Central memory CD8-positive, alpha-beta T cell (primary cell): ENCODE measurements at regions not wholly inside any gene's neighbourhood (a gene's known extent, or its start where the extent isn't known, plus 50 kb on each side); places are given as distances from the start of the nearest gene placed in this dataset.
"Not testable (repeated sequence)": the region's sequence is repeated elsewhere in the genome, so short reads cannot be mapped to it uniquely, and the experiment has no call there.

ENCODE experiments used
- ATAC-seq: fragments of 150-1000 bp; cut with Tn5 transposase; replicated peaks from 2 replicates; pipeline ENCODE4 v1.10.0; 2022; ENCODE audit warnings: mild to moderate bottlenecking, moderate FRiP score, moderate number of reproducible peaks; ENCODE audit not compliant: poor library complexity, severe bottlenecking; ENCODE audit errors: extremely low read depth
- DNase-seq, 2 donors: peaks; one replicate each; pipeline ENCODE4 v3.0.0; 2021; ENCODE audit warnings: low spot score in 2 of 2
- H3K27ac Mint-ChIP-seq: one replicate; pipeline ENCODE4 v1.8.0; 2022; ENCODE audit warnings: low read depth, mild to moderate bottlenecking, moderate library complexity, mixed read lengths
- H3K27me3 Mint-ChIP-seq: one replicate; pipeline ENCODE4 v1.8.0; 2022; ENCODE audit warnings: mixed read lengths
- H3K36me3 Mint-ChIP-seq: one replicate; pipeline ENCODE4 v1.8.0; 2022; ENCODE audit warnings: mild to moderate bottlenecking, moderate library complexity, mixed read lengths; ENCODE audit not compliant: insufficient read depth
- H3K4me1 Mint-ChIP-seq: one replicate; pipeline ENCODE4 v1.8.0; 2022; ENCODE audit warnings: mixed read lengths
- H3K4me3 Mint-ChIP-seq: one replicate; pipeline ENCODE4 v1.8.0; 2022; ENCODE audit warnings: mild to moderate bottlenecking, moderate library complexity, mixed read lengths
- H3K9me3 Mint-ChIP-seq: one replicate; pipeline ENCODE4 v1.8.0; 2022; ENCODE audit warnings: mixed read lengths

DNA sequence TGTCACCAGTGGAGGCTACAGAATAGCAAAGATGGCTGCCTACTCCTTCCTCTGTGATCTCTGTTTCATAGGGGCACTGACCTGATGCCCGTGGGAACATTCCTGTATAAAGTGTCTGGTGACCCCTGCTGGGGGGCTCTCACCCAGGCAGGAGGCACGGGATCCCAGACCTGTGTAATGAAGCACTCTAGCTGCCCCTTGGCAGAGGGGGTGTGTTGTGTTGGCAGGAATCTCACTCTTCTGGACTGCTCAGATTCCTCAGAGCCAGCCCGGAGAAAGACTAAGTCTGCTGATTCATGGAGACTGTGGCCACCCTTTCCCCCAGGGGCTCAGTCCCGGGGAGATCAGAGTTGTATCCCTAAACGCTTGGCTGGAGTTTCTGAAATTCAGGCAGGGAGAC lies 648.3 kb downstream of the SPRY1 start:
- Mint-ChIP-seq H3K27me3 (no peaks in the 10 kb centered on the region), H3K9me3 (peaks cover 24% of the 10 kb centered on the region), H3K4me3 (no peak overlapping the region), H3K36me3 (no peaks in the 10 kb centered on the region), H3K4me1 (no peaks in the 10 kb centered on the region), H3K27ac (no peak overlapping the region)
- DNase-seq: no peak
- ATAC-seq: no peak

- Mint-ChIP-seq H3K4me3 (no peak overlapping the region), H3K9me3 (peaks cover 23% of the 10 kb centered on the region)
- no peak for ATAC-seq
Observed at GRCh38 chr4:124046190-124046589, 649.6 kb downstream of the SPRY1 start.

GRCh38 chr4:124053872-124054538 lies 657.4 kb downstream of the SPRY1 start:
- peaks cover 20% of the 10 kb centered on the region for H3K9me3 Mint-ChIP-seq
- no peak overlapping the region for H3K27ac Mint-ChIP-seq
- DNase-seq: no peak
- no peaks in the 10 kb centered on the region for H3K4me1 Mint-ChIP-seq
- no peaks in the 10 kb centered on the region for H3K27me3 Mint-ChIP-seq
- H3K36me3 Mint-ChIP-seq: no peaks in the 10 kb centered on the region
- no peak for ATAC-seq
- H3K4me3 Mint-ChIP-seq: no peak overlapping the region

More at GRCh38 chr4:124046190-124046589, 649.6 kb downstream of the SPRY1 start:
- no peak for DNase-seq
- H3K4me1 Mint-ChIP-seq: no peaks in the 10 kb centered on the region
- H3K27ac Mint-ChIP-seq: no peak overlapping the region
- H3K36me3 Mint-ChIP-seq: no peaks in the 10 kb centered on the region
- H3K27me3 Mint-ChIP-seq: no peaks in the 10 kb centered on the region

GRCh38 chr4:124055336-124055735 lies 657.2 kb downstream of the ANKRD50 start:
- H3K27me3 Mint-ChIP-seq: no peaks in the 10 kb centered on the region
- peaks cover 20% of the 10 kb centered on the region for H3K9me3 Mint-ChIP-seq
- ATAC-seq (no peak), DNase-seq (no peak)
- H3K27ac Mint-ChIP-seq: no peak overlapping the region
- H3K4me1 Mint-ChIP-seq: no peaks in the 10 kb centered on the region
- H3K4me3 Mint-ChIP-seq: no peak overlapping the region
- H3K36me3 Mint-ChIP-seq: no peaks in the 10 kb centered on the region

DNA sequence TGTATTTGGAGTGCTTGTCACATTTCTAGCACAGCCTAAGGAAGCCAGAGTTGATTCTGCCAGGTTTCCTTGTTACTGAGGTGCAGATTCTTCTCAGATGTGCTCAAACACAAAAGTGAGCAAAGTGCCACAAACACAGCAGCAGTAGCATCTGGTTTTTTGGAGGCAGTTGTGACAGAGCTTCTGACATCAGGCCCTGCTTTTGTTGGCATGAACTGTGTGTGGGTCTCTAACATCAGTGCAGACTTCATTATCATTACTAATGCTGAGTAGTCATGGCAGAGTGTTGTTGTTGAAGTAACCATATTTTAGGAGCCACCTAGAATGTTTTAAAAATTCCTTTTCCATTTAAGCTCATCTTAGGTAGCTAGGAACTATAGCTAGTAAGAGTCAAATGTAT lies 656.6 kb downstream of the ANKRD50 start:
- no peaks in the 10 kb centered on the region for H3K36me3 Mint-ChIP-seq
- ATAC-seq (no peak), DNase-seq (no peak)
- H3K4me3 Mint-ChIP-seq: no peak overlapping the region
- no peak overlapping the region for H3K27ac Mint-ChIP-seq
- H3K9me3 Mint-ChIP-seq: peaks cover 20% of the 10 kb centered on the region
- H3K4me1 Mint-ChIP-seq: no peaks in the 10 kb centered on the region
- H3K27me3 Mint-ChIP-seq: no peaks in the 10 kb centered on the region

DNA sequence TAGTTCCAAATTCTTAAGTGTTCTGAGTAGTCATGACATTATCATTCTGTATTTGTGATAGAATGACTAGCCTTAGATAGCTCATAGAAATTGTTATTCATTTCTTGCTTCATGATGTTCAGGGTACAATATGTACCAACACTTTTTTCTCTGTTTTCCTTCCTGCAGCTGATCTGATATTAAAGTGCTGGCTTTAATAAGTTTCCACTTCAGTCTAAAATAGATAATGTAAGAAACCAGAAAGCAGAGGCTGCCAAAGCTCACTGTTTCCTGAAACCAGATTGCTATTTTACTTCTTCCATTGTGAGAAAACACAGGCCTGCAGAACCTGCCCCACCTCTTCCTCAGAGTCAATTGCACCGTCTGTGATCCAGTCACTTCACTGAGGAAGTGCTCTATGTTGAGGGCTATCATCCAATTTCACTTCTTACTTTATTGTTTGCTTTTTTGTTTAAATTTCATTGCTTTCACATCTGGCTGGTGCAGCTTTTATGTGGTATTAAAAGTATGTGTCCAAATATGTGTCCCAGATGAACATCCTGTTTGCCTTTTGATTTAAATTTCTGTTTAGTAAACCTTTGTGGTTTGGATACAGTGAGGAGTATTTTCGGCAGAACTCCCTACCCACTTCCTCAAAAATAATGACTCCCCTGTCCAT lies 652.1 kb downstream of the ANKRD50 start:
- no peaks in the 10 kb centered on the region for H3K27me3 Mint-ChIP-seq
- no peak for DNase-seq

GRCh38 chr4:124061413-124061812 lies 651.1 kb downstream of the ANKRD50 start:
- H3K36me3 Mint-ChIP-seq: no peaks in the 10 kb centered on the region
- no peaks in the 10 kb centered on the region for H3K27me3 Mint-ChIP-seq

More for the DNA sequence above, 652.1 kb downstream of the ANKRD50 start:
- Mint-ChIP-seq H3K27ac (no peak overlapping the region), H3K4me3 (no peak overlapping the region), H3K9me3 (peaks cover 17% of the 10 kb centered on the region), H3K36me3 (no peaks in the 10 kb centered on the region), H3K4me1 (no peaks in the 10 kb centered on the region)
- no peak for ATAC-seq

GRCh38 chr4:124065422-124065821 lies 647.1 kb downstream of the ANKRD50 start:
- Mint-ChIP-seq H3K36me3 (no peaks in the 10 kb centered on the region), H3K27me3 (no peaks in the 10 kb centered on the region), H3K27ac (no peak overlapping the region), H3K4me3 (no peak overlapping the region), H3K9me3 (peaks cover 14% of the 10 kb centered on the region), H3K4me1 (no peaks in the 10 kb centered on the region)
- DNase-seq (no peak), ATAC-seq (no peak)

More at GRCh38 chr4:124061413-124061812, 651.1 kb downstream of the ANKRD50 start:
- Mint-ChIP-seq H3K9me3 (peaks cover 16% of the 10 kb centered on the region), H3K4me1 (no peaks in the 10 kb centered on the region), H3K27ac (no peak overlapping the region), H3K4me3 (no peak overlapping the region)
- no peak for ATAC-seq
- no peak for DNase-seq

GRCh38 chr4:124065936-124066335 lies 646.6 kb downstream of the ANKRD50 start:
- DNase-seq: no peak
- Mint-ChIP-seq H3K9me3 (peaks cover 19% of the 10 kb centered on the region), H3K36me3 (no peaks in the 10 kb centered on the region), H3K4me3 (no peak overlapping the region), H3K27ac (no peak overlapping the region), H3K27me3 (no peaks in the 10 kb centered on the region), H3K4me1 (no peaks in the 10 kb centered on the region)
- ATAC-seq: no peak

GRCh38 chr4:124066595-124066994 lies 645.9 kb downstream of the ANKRD50 start:
- Mint-ChIP-seq H3K4me1 (no peaks in the 10 kb centered on the region), H3K27ac (no peak overlapping the region), H3K4me3 (no peak overlapping the region), H3K36me3 (no peaks in the 10 kb centered on the region), H3K27me3 (no peaks in the 10 kb centered on the region), H3K9me3 (peaks cover 26% of the 10 kb centered on the region)
- DNase-seq: no peak
- no peak for ATAC-seq

DNA sequence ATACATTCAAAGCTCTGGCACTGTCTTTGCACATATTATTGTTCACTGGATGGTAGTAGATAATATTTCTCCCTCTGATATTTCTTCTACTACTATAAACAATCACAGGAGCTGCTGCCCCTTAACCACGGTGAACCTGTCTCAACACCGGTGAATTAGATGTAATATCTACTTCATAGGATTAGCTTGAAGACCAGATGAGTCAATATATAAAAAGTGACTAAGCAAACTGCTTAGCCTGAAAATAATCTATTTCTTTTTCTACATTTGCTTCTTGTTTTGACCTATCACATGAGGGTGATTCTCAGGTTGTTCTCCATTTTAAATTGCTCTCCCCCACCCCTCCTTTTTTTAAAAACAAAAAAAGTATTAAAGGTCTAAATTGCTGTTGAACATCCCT lies 645.5 kb downstream of the ANKRD50 start:
- Mint-ChIP-seq H3K4me3 (no peak overlapping the region), H3K27ac (no peak overlapping the region), H3K4me1 (no peaks in the 10 kb centered on the region), H3K36me3 (no peaks in the 10 kb centered on the region), H3K27me3 (no peaks in the 10 kb centered on the region), H3K9me3 (peaks cover 29% of the 10 kb centered on the region)
- ATAC-seq: no peak
- DNase-seq: no peak

DNA sequence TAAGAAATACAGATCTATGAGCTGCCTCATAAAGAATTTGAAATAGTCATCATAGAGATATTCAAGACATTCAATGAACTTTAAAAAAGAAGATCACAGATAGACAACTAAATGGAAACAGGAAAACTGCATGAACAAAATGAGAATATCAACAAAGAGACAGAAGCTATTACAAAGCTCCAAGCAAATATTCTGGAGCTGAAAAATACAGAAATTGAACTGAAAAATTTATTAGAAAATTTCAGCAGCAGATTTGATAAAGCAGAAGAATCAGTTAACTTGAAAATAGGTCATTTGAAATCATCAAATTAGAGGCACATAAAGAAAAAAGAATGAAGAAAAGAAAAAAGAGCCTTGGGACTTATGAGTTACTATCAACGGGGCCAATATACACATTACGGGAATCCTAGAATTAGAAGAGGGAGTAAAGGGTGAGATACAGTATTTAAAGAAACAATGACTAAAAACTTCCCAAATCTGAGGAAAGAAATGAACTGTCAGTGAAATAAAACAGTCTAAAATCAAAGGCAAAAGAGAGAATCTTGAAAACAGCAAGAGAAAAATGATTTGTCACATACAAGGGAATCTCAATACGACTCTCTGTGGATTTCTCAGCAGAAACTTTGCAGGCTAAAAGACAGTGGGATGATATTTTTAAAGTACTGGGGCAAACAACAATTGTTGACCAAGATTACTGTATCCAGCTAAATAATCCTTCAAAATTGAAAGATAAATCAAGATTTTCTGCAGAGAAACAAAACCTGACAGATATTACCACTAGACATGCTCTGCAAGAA lies 641.6 kb downstream of the ANKRD50 start:
- Mint-ChIP-seq H3K9me3 (peaks cover 42% of the 10 kb centered on the region), H3K27me3 (no peaks in the 10 kb centered on the region), H3K36me3 (no peaks in the 10 kb centered on the region), H3K27ac (no peak overlapping the region), H3K4me3 (no peak overlapping the region), H3K4me1 (no peaks in the 10 kb centered on the region)
- no peak for ATAC-seq
- DNase-seq: no peak

DNA sequence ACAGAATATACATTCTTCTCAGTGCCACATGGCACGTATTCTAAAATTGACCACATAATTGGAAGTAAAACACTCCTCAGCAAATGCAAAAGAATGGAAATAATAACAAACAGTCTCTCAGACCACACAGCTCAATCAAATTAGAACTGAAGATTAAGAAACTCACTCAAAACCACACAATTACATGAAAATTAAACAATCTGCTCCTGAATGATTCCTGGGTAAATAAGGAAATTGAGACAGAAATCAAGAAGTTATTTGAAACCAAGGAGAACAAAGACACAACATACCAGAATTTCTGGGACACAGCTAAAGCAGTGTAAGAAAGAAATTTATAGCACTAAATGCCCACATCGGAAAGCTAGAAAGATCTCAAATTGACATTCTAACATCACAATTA lies 637.3 kb downstream of the ANKRD50 start:
- ATAC-seq, H3K4me1 Mint-ChIP-seq, H3K27me3 Mint-ChIP-seq, DNase-seq, H3K36me3 Mint-ChIP-seq, H3K4me3 Mint-ChIP-seq, H3K27ac Mint-ChIP-seq: not testable (repeated sequence)
- H3K9me3 Mint-ChIP-seq: peaks cover 49% of the 10 kb centered on the region
